ENCODE measurements at regions not wholly inside any gene's neighbourhood (a gene's known extent, or its start where the extent isn't known, plus 50 kb on each side); places are given as distances from the start of the nearest gene placed in this dataset.

- TF ChIP-seq, protein P1, sequence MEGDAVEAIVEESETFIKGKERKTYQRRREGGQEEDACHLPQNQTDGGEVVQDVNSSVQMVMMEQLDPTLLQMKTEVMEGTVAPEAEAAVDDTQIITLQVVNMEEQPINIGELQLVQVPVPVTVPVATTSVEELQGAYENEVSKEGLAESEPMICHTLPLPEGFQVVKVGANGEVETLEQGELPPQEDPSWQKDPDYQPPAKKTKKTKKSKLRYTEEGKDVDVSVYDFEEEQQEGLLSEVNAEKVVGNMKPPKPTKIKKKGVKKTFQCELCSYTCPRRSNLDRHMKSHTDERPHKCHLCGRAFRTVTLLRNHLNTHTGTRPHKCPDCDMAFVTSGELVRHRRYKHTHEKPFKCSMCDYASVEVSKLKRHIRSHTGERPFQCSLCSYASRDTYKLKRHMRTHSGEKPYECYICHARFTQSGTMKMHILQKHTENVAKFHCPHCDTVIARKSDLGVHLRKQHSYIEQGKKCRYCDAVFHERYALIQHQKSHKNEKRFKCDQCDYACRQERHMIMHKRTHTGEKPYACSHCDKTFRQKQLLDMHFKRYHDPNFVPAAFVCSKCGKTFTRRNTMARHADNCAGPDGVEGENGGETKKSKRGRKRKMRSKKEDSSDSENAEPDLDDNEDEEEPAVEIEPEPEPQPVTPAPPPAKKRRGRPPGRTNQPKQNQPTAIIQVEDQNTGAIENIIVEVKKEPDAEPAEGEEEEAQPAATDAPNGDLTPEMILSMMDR (IDR thresholded peaks at IDR 0.05), result no peak
- no peak for TF ChIP-seq ZFX (IDR thresholded peaks at IDR 0.05; ENCODE audit: borderline replicate concordance)
- H3K27ac ChIP-seq, result no peak overlapping the region
These were observed 847.2 kb downstream of the TBC1D22A start for GRCh38 chr22:47609653-47610052.

- no peak overlapping the region for H3K27ac ChIP-seq
- TF ChIP-seq ZFX (IDR thresholded peaks at IDR 0.05; ENCODE audit: borderline replicate concordance), result no peak
- TF ChIP-seq, protein P1 (IDR thresholded peaks at IDR 0.05), result no peak
These were observed 846.0 kb downstream of the TBC1D22A start for GRCh38 chr22:47608421-47608820.

DNA sequence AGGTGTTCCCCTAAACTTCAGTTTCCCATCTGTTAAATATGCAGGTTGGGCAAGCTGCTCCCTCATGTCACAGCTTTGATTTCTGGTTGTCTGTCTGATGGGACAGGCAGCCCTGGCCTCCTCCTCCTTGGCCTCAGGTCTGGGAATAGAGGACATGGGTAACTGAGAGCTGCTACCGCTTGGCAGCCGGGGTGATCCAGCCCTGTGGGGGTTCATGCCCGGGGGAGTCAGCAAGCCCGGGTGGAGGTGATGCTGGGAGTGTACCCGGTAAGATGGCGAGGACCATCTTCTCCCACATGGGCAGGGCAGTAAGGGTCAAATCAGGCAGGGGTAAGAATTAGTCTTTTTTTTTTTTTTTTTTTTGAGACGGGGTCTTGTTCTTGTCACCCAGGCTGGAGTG is 845.0 kb downstream of the TBC1D22A start:
- TF ChIP-seq, protein P1 (IDR thresholded peaks at IDR 0.05), result no peak
- no peak for TF ChIP-seq ZFX (IDR thresholded peaks at IDR 0.05; ENCODE audit: borderline replicate concordance)
- no peak overlapping the region for H3K27ac ChIP-seq

DNA sequence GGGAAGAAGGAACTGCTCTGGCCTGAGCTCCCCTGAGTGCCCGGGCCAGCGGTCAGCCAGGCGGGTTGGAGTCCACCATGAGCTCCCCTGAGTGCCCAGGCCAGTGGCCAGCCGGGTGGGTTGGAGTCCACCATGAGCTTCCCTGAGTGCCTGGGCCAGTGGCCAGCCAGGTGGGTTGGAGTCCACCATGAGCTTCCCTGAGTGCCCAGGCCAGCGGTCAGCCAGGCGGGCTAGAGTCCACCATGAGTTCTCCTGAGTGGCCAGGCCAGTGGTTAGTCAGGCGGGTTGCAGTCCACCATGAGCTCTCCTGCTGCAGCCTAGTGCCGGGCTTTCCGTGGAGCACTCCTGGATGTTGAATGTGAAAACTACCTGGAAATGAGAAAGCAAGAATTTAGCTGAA is 844.0 kb downstream of the TBC1D22A start:
- TF ChIP-seq, protein P1 (IDR thresholded peaks at IDR 0.05), result no peak
- TF ChIP-seq ZFX (IDR thresholded peaks at IDR 0.05; ENCODE audit: borderline replicate concordance), result no peak
- H3K27ac ChIP-seq, result no peak overlapping the region

DNA sequence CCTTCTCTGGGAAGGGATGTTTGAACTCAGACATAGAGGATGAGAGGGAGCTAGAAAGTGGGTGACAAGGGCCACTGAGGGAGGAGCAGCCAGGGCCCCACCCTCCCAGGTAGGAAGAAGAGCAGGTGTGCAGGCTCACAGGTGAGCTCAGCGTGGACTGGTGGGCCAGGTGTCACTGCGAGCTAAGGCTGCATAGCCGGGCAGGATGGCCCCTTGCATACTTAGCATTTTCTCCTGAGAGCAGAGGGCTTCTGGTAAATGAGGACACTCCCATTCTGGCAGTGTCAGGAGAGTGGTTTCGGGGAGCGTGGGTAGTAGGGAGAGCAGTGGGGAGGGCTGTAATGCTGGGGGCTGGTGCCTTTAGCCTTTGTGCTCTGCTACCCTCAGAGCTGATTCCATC is 843.4 kb downstream of the TBC1D22A start:
- H3K27ac ChIP-seq, result no peak overlapping the region
- TF ChIP-seq, protein P1 (IDR thresholded peaks at IDR 0.05), result no peak
- no peak for TF ChIP-seq ZFX (IDR thresholded peaks at IDR 0.05; ENCODE audit: borderline replicate concordance)

DNA sequence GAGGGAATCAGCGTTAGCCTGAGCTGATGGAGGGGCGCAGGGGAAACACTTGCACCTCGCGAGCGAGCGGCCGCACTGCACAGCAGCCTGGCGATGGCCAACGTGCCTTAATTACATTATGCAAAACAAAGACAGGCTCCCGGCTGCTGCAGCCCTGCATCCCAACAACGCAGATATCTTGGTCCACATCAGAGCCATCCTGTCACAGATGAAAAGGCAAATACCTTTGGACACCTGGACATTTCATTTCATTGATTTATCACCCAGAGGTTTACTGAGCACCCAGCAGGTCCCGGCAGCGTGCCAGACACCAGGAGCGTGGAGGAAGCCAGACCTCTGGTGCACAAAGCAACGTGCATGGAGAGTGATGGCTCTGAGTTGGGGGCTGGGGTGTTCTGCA is 843.0 kb downstream of the TBC1D22A start:
- no peak overlapping the region for H3K27ac ChIP-seq
- TF ChIP-seq ZFX (IDR thresholded peaks at IDR 0.05; ENCODE audit: borderline replicate concordance), result no peak
- TF ChIP-seq, protein P1 (IDR thresholded peaks at IDR 0.05), result no peak

DNA sequence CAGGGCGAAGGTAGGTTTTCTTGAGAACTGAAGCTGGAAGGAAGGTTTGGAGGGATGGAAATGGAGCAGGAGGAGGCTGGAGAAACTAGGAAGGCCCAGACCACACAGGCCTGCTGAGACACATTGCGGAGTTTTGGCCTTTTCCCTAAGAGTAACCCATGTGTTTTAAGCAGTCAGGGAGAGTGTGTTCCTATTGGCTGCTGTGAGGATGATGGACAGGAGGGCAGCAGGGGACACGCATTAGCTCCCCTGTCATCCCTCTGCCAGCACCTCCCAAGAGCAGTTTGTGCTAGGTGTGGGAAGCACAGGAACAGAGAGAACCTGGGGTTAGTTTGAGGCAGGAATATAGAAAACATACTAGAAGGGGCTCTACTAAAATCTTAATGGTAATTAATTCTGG is 842.1 kb downstream of the TBC1D22A start:
- TF ChIP-seq, protein P1 (IDR thresholded peaks at IDR 0.05), result no peak
- TF ChIP-seq ZFX (IDR thresholded peaks at IDR 0.05; ENCODE audit: borderline replicate concordance), result no peak

More for the DNA sequence above, 842.1 kb downstream of the TBC1D22A start:
- no peak overlapping the region for H3K27ac ChIP-seq
